Right lobe of liver (tissue), 4 donors: ENCODE measurements at regions not wholly inside any gene's neighbourhood (a gene's known extent, or its start where the extent isn't known, plus 50 kb on each side); places are given as distances from the start of the nearest gene placed in this dataset.

Experiments
- CTCF ChIP-seq, 4 donors: fragments of 200-600 bp in 3 of 4; fragments of 450-650 bp in 1 of 4; IDR thresholded peaks; one replicate each; pipeline versions ENCODE4 v1.5.1 to v1.8.0; 2016 to 2022; ENCODE audit warnings: antibody characterized with exemption in 4 of 4, mild to moderate bottlenecking in 2 of 4
- POLR2A ChIP-seq: fragments of 450-650 bp; IDR thresholded peaks from one replicate; pipeline ENCODE4 v1.6.1; 2017; ENCODE audit warnings: antibody characterized with exemption, mild to moderate bottlenecking
- donor health status: DM: no; HTN: no; CAD: no.
- donor health status: DM: no; HTN: no; CAD: no.
- donor health status: DM: no; HTN: yes; CAD: no.

DNA sequence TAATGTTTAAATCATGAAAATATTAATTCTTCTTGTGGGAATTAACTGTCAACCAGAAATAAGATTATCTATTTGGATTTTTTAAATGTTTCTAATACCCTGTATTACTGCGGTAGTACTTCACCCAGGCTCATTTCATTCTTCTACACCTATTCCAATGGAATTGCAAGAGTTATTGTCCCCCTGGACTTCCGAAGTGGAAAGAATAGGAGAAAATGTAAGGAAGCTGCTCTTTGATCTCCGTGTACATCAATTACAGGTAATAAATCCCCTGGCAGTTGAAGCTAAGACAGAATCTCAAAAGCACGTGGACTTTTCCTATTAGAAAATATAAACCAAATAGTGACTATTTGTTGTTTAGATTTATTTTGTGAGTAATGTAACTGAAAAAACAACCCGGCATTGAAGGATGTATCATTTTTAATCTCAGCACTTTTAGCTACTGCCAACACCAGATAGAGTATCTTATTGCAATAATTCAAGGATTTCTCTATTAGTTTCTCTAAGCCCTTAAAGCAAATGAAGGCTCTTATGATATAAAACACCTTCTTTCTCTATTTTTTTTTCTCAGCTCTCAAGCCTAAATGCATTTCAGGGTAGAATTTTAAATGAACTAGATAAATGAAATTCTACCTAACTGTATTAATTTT lies 77.3 kb downstream of the MZT1 start:
- TF ChIP-seq POLR2A (no peak), CTCF (IDR thresholded peaks at IDR 0.05) (no peak)
